ENCODE measurements at regions not wholly inside any gene's neighbourhood (a gene's known extent, or its start where the extent isn't known, plus 50 kb on each side); places are given as distances from the start of the nearest gene placed in this dataset.

- ATAC-seq (ENCODE audit: insufficient read depth, low read depth) (no peak), DNase-seq (no peak)
- Histone ChIP-seq H2AFZ (ENCODE audit: low read depth, low read length) (no peak overlapping the region), H3K4me1 (ENCODE audit: insufficient read depth, low read length) (no peaks in the 10 kb centered on the region), H3K27ac (ENCODE audit: low read length) (no peak overlapping the region), H3K9me3 (ENCODE audit: insufficient read depth, low read length, severe bottlenecking) (no peaks in the 10 kb centered on the region), H3K4me2 (ENCODE audit: insufficient read depth, low read length) (no peak overlapping the region), H3K9ac (ENCODE audit: low read depth, low read length) (no peak overlapping the region), H3K27me3 (ENCODE audit: insufficient read depth, low read length, poor library complexity) (no peaks in the 10 kb centered on the region), H3K79me2 (ENCODE audit: insufficient read depth, low read length) (no peaks in the 10 kb centered on the region), H4K20me1 (ENCODE audit: insufficient read depth, low read length) (no peaks in the 10 kb centered on the region), H3K4me3 (ENCODE audit: low read depth in 1 of 2, low read length in 2 of 2) (no peak overlapping the region), H3K36me3 (ENCODE audit: insufficient read depth, low read length) (no peaks in the 10 kb centered on the region)
- TF ChIP-seq EZH2 (IDR thresholded peaks at IDR 0.05; ENCODE audit: borderline replicate concordance, low read depth, low read length, severe bottlenecking), result no peak
- TF ChIP-seq, protein P1, sequence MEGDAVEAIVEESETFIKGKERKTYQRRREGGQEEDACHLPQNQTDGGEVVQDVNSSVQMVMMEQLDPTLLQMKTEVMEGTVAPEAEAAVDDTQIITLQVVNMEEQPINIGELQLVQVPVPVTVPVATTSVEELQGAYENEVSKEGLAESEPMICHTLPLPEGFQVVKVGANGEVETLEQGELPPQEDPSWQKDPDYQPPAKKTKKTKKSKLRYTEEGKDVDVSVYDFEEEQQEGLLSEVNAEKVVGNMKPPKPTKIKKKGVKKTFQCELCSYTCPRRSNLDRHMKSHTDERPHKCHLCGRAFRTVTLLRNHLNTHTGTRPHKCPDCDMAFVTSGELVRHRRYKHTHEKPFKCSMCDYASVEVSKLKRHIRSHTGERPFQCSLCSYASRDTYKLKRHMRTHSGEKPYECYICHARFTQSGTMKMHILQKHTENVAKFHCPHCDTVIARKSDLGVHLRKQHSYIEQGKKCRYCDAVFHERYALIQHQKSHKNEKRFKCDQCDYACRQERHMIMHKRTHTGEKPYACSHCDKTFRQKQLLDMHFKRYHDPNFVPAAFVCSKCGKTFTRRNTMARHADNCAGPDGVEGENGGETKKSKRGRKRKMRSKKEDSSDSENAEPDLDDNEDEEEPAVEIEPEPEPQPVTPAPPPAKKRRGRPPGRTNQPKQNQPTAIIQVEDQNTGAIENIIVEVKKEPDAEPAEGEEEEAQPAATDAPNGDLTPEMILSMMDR (IDR thresholded peaks at IDR 0.05; ENCODE audit: borderline replicate concordance, extremely low read depth, low read length, poor library complexity, severe bottlenecking), result no peak
These were observed 686.8 kb upstream of the SALL3 start for GRCh38 chr18:78292618-78293380.

- Histone ChIP-seq H3K79me2 (ENCODE audit: insufficient read depth, low read length) (no peaks in the 10 kb centered on the region), H3K9ac (ENCODE audit: low read depth, low read length) (no peak overlapping the region), H3K4me1 (ENCODE audit: insufficient read depth, low read length) (no peaks in the 10 kb centered on the region), H3K27ac (ENCODE audit: low read length) (no peak overlapping the region), H3K36me3 (ENCODE audit: insufficient read depth, low read length) (no peaks in the 10 kb centered on the region), H2AFZ (ENCODE audit: low read depth, low read length) (no peak overlapping the region), H3K4me3 (ENCODE audit: low read depth in 1 of 2, low read length in 2 of 2) (no peak overlapping the region), H3K4me2 (ENCODE audit: insufficient read depth, low read length) (no peak overlapping the region), H3K9me3 (ENCODE audit: insufficient read depth, low read length, severe bottlenecking) (no peaks in the 10 kb centered on the region), H3K27me3 (ENCODE audit: insufficient read depth, low read length, poor library complexity) (no peaks in the 10 kb centered on the region), H4K20me1 (ENCODE audit: insufficient read depth, low read length) (no peaks in the 10 kb centered on the region)
- ATAC-seq (ENCODE audit: insufficient read depth, low read depth), result no peak
- TF ChIP-seq, protein P1 (IDR thresholded peaks at IDR 0.05; ENCODE audit: borderline replicate concordance, extremely low read depth, low read length, poor library complexity, severe bottlenecking), result no peak
- TF ChIP-seq EZH2 (IDR thresholded peaks at IDR 0.05; ENCODE audit: borderline replicate concordance, low read depth, low read length, severe bottlenecking), result no peak
- no peak for DNase-seq
These were observed 686.1 kb upstream of the SALL3 start for GRCh38 chr18:78293540-78293939.

DNA sequence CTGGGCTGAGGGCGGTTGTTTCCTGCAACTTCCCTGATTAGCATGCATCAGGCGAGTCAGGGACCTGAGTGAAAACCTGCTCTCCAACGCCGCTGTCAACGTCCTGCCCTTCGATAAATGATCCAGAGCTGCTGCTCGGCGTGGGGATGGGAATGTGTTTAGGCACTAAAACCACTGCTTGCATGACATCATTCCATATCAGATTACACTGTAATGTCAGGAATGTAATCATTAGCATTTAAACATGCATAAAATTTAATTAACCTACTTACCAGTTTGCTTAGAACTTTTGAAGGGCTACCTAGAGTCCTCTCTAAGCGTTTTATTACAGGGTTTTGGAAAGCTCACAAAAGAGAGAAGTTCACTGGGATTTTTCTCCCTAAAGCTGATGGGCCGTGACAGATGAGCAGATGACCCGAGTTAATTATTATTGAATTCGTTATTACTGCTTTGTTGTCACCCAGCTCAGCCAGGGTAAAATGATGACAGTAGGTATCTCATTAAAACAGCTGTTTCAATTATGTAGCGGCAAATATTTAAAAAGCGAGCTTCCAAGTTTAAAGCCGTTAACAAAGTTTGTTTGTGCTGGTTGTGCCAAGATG is 685.6 kb upstream of the SALL3 start:
- DNase-seq, result no peak
- Histone ChIP-seq H3K27me3 (ENCODE audit: insufficient read depth, low read length, poor library complexity) (no peaks in the 10 kb centered on the region), H4K20me1 (ENCODE audit: insufficient read depth, low read length) (no peaks in the 10 kb centered on the region), H3K79me2 (ENCODE audit: insufficient read depth, low read length) (no peaks in the 10 kb centered on the region), H3K9me3 (ENCODE audit: insufficient read depth, low read length, severe bottlenecking) (no peaks in the 10 kb centered on the region), H3K27ac (ENCODE audit: low read length) (no peak overlapping the region), H2AFZ (ENCODE audit: low read depth, low read length) (no peak overlapping the region), H3K4me2 (ENCODE audit: insufficient read depth, low read length) (no peak overlapping the region), H3K9ac (ENCODE audit: low read depth, low read length) (no peak overlapping the region), H3K36me3 (ENCODE audit: insufficient read depth, low read length) (no peaks in the 10 kb centered on the region), H3K4me1 (ENCODE audit: insufficient read depth, low read length) (no peaks in the 10 kb centered on the region), H3K4me3 (ENCODE audit: low read depth in 1 of 2, low read length in 2 of 2) (no peak overlapping the region)
- no peak for ATAC-seq (ENCODE audit: insufficient read depth, low read depth)
- TF ChIP-seq EZH2 (IDR thresholded peaks at IDR 0.05; ENCODE audit: borderline replicate concordance, low read depth, low read length, severe bottlenecking), result no peak
- TF ChIP-seq, protein P1 (IDR thresholded peaks at IDR 0.05; ENCODE audit: borderline replicate concordance, extremely low read depth, low read length, poor library complexity, severe bottlenecking), result no peak

Data from DND-41 (cell line).